DND-41 (cell line): ENCODE measurements at regions not wholly inside any gene's neighbourhood (a gene's known extent, or its start where the extent isn't known, plus 50 kb on each side); places are given as distances from the start of the nearest gene placed in this dataset.

ENCODE experiments used
- EZH2 ChIP-seq: IDR thresholded peaks from 3 replicates; pipeline ENCODE4 v1.6.1; 2012; ENCODE audit warnings: borderline replicate concordance, low read depth, mild to moderate bottlenecking, moderate library complexity, low read length, inconsistent platforms; ENCODE audit not compliant: severe bottlenecking
- TF ChIP-seq, protein P1 (sequence below): IDR thresholded peaks from 2 replicates; pipeline ENCODE4 v1.5.1; 2012; ENCODE audit warnings: borderline replicate concordance, low read length, moderate library complexity, mild to moderate bottlenecking; ENCODE audit not compliant: poor library complexity, severe bottlenecking; ENCODE audit errors: extremely low read depth

DNA sequence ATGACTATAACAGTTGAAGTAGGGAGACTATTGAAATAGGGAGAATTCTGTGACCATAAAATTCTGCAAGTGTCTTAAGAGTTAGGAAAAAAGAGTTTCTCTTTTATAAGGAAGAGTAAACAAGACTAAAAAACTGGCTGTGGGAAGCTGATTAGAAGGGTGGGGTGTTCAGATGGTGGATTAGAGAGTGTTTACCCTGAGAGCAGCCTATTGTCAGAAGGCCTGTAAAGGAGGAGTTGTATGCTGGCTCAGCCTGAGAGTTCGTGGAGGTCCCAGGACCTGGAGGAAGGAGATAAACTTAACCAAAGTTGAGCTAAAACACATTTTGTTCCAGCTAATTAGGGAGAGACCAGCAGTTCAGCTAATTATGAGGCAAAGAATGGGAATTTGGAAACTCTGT lies 629.7 kb downstream of the PCDH7 start:
- TF ChIP-seq, protein P1, sequence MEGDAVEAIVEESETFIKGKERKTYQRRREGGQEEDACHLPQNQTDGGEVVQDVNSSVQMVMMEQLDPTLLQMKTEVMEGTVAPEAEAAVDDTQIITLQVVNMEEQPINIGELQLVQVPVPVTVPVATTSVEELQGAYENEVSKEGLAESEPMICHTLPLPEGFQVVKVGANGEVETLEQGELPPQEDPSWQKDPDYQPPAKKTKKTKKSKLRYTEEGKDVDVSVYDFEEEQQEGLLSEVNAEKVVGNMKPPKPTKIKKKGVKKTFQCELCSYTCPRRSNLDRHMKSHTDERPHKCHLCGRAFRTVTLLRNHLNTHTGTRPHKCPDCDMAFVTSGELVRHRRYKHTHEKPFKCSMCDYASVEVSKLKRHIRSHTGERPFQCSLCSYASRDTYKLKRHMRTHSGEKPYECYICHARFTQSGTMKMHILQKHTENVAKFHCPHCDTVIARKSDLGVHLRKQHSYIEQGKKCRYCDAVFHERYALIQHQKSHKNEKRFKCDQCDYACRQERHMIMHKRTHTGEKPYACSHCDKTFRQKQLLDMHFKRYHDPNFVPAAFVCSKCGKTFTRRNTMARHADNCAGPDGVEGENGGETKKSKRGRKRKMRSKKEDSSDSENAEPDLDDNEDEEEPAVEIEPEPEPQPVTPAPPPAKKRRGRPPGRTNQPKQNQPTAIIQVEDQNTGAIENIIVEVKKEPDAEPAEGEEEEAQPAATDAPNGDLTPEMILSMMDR, result no peak
- TF ChIP-seq EZH2, result no peak
